MCF 10A (cell line): ENCODE measurements at regions not wholly inside any gene's neighbourhood (a gene's known extent, or its start where the extent isn't known, plus 50 kb on each side); places are given as distances from the start of the nearest gene placed in this dataset.

ENCODE experiments used
- BruUV-seq: library from RNA; stranded (reverse); fragments of 400-500 nt; replicated peaks from 2 replicates; lab custom pipeline; 2021; lab: Mats Ljungman, UMichigan
- CTCF ChIA-PET: fragments of 300-600 bp; sonication (Branson Sonifier 250); formaldehyde crosslinking; extraction: SDS; loops from one replicate; lab custom pipeline; 2021; ENCODE audit warnings: antibody characterized with exemption, inconsistent platforms; lab: Yijun Ruan, JAX
- POLR2A ChIA-PET: fragments of 300-600, 350-650 bp; sonication (Branson Sonifier 250); formaldehyde crosslinking; extraction: SDS; loops from one replicate; lab custom pipeline; 2020; ENCODE audit warnings: antibody characterized with exemption, inconsistent platforms; lab: Yijun Ruan, JAX
- DNase-seq: peaks from one replicate; pipeline ENCODE4 v3.0.0-alpha.2; 2018; ENCODE audit not compliant: unreplicated experiment
- H3K27ac Mint-ChIP-seq: one replicate; pipeline ENCODE4 v1.8.0; 2022; ENCODE audit warnings: mild to moderate bottlenecking, low read depth, mixed read lengths; ENCODE audit not compliant: unreplicated experiment
- H3K27me3 Mint-ChIP-seq: one replicate; pipeline ENCODE4 v1.8.0; 2022; ENCODE audit warnings: mixed read lengths; ENCODE audit not compliant: insufficient read depth, unreplicated experiment
- H3K36me3 Mint-ChIP-seq: one replicate; pipeline ENCODE4 v1.8.0; 2022; ENCODE audit warnings: mild to moderate bottlenecking, moderate library complexity, mixed read lengths; ENCODE audit not compliant: insufficient read depth, unreplicated experiment
- H3K4me1 Mint-ChIP-seq: one replicate; pipeline ENCODE4 v1.8.0; 2022; ENCODE audit warnings: mixed read lengths; ENCODE audit not compliant: insufficient read depth, unreplicated experiment
- H3K4me3 Mint-ChIP-seq: one replicate; pipeline ENCODE4 v1.8.0; 2022; ENCODE audit warnings: mild to moderate bottlenecking, moderate library complexity, mixed read lengths; ENCODE audit not compliant: unreplicated experiment
- H3K9me3 Mint-ChIP-seq: one replicate; pipeline ENCODE4 v1.8.0; 2022; ENCODE audit warnings: mixed read lengths; ENCODE audit not compliant: unreplicated experiment
- CTCF ChIP-seq: fragments of 200-600 bp; IDR thresholded peaks from one replicate; pipeline ENCODE4 v1.8.0; 2022; ENCODE audit warnings: antibody characterized with exemption, mild to moderate bottlenecking; ENCODE audit not compliant: unreplicated experiment
- intact Hi-C: fragments of 100-400 bp; cut with micrococcal nuclease; formaldehyde crosslinking; loops from 2 replicates; pipeline ENCODE4 v1.14.1; 2022

- POLR2A ChIA-PET: no interaction called here
- intact Hi-C loops: no loop called here
- no peak overlapping the region for H3K27ac Mint-ChIP-seq
- CTCF ChIA-PET: no interaction called here
- BruUV-seq: no TSS peak
- DNase-seq: no peak
- H3K4me1 Mint-ChIP-seq: no peaks in the 10 kb centered on the region
- H3K4me3 Mint-ChIP-seq: no peak overlapping the region
- no peak for TF ChIP-seq CTCF
- H3K9me3 Mint-ChIP-seq: peaks cover 69% of the 10 kb centered on the region
- no peaks in the 10 kb centered on the region for H3K27me3 Mint-ChIP-seq
- H3K36me3 Mint-ChIP-seq: no peaks in the 10 kb centered on the region
Observed at GRCh38 chr16:65227150-65227835, 105.4 kb upstream of the CDH11 start.

- Mint-ChIP-seq H3K9me3 (peaks cover 57% of the 10 kb centered on the region), H3K36me3 (no peaks in the 10 kb centered on the region), H3K27ac (no peak overlapping the region), H3K27me3 (no peaks in the 10 kb centered on the region), H3K4me1 (no peaks in the 10 kb centered on the region), H3K4me3 (no peak overlapping the region)
- intact Hi-C loops: no loop called here
- POLR2A ChIA-PET: interaction anchor here (0.6 kb wide), 1 partner anchor 1560 kb away, joined by 4 read pairs; no protein-coding TSS in a partner anchor
- CTCF ChIA-PET: no interaction called here
- TF ChIP-seq CTCF: no peak
- DNase-seq: no peak
- no TSS peak for BruUV-seq
Observed at GRCh38 chr16:65226077-65226476, 104.2 kb upstream of the CDH11 start.

- ChIA-PET POLR2A (no interaction called here), CTCF (no interaction called here)
- intact Hi-C loops: no loop called here
- no TSS peak for BruUV-seq
- Mint-ChIP-seq H3K27ac (no peak overlapping the region), H3K4me1 (no peaks in the 10 kb centered on the region), H3K27me3 (no peaks in the 10 kb centered on the region), H3K9me3 (peaks cover 55% of the 10 kb centered on the region), H3K36me3 (no peaks in the 10 kb centered on the region), H3K4me3 (no peak overlapping the region)
- TF ChIP-seq CTCF: no peak
- no peak for DNase-seq
Observed at GRCh38 chr16:65225488-65225887, 103.6 kb upstream of the CDH11 start.

- CTCF ChIA-PET: no interaction called here
- no peak for TF ChIP-seq CTCF
- no peaks in the 10 kb centered on the region for H3K27me3 Mint-ChIP-seq
- DNase-seq: no peak
- intact Hi-C loops: no loop called here
- no TSS peak for BruUV-seq
- POLR2A ChIA-PET: no interaction called here
- no peaks in the 10 kb centered on the region for H3K4me1 Mint-ChIP-seq
- no peaks in the 10 kb centered on the region for H3K36me3 Mint-ChIP-seq
- no peak overlapping the region for H3K27ac Mint-ChIP-seq
- H3K4me3 Mint-ChIP-seq: no peak overlapping the region
- H3K9me3 Mint-ChIP-seq: peaks cover 50% of the 10 kb centered on the region
Observed at GRCh38 chr16:65224994-65225393, 103.1 kb upstream of the CDH11 start.
